MM.1S (cell line): ENCODE measurements at regions not wholly inside any gene's neighbourhood (a gene's known extent, or its start where the extent isn't known, plus 50 kb on each side); places are given as distances from the start of the nearest gene placed in this dataset.

Source experiments
- EZH2 ChIP-seq: fragments of 300-600 bp; sonication (generic); optimal IDR thresholded peaks from 2 replicates; pipeline ENCODE3; 2017; ENCODE audit warnings: low read depth, mild to moderate bottlenecking, antibody characterized with exemption, low read length, mixed read lengths
- EZH2phosphoT487 ChIP-seq: fragments of 300-600 bp; sonication (generic); IDR thresholded peaks from 2 replicates; pipeline ENCODE4 v1.6.1; 2018; ENCODE audit warnings: antibody characterized with exemption, low read length
- TF ChIP-seq, protein P1 (sequence below): fragments of 300-600 bp; sonication (generic); IDR thresholded peaks from 2 replicates; pipeline ENCODE4 v1.5.1; 2016; ENCODE audit warnings: antibody characterized with exemption, low read length, mixed read lengths

DNA sequence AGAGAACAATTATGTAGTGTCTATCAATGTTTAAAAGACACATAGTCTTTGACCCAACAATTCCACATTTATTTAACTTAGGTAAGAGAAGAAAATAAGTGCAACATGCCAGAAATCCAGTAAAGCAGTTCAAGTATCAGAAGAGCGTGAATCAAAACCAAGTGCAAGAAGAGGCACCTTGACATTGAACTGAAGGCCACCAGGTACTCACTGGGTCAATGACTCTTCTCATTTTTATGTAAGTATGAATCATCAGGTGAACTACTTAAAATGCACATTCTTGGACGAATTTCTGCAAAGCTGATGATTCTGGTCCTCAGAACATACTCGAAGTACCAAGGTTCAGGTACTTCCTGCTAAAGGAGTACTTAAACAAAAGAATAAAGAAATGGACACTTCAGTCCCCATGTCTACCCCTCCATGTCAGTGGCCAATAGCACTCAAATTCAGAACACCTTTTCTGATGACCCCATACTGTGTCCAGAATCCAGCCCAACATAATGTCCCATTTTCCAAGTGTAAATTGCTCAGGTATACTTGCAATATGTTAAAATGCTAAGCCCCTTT is 481.9 kb downstream of the GJA1 start:
- TF ChIP-seq, protein P1, sequence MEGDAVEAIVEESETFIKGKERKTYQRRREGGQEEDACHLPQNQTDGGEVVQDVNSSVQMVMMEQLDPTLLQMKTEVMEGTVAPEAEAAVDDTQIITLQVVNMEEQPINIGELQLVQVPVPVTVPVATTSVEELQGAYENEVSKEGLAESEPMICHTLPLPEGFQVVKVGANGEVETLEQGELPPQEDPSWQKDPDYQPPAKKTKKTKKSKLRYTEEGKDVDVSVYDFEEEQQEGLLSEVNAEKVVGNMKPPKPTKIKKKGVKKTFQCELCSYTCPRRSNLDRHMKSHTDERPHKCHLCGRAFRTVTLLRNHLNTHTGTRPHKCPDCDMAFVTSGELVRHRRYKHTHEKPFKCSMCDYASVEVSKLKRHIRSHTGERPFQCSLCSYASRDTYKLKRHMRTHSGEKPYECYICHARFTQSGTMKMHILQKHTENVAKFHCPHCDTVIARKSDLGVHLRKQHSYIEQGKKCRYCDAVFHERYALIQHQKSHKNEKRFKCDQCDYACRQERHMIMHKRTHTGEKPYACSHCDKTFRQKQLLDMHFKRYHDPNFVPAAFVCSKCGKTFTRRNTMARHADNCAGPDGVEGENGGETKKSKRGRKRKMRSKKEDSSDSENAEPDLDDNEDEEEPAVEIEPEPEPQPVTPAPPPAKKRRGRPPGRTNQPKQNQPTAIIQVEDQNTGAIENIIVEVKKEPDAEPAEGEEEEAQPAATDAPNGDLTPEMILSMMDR: no peak
- no peak for TF ChIP-seq EZH2phosphoT487
- no peak for TF ChIP-seq EZH2
